Amniotic epithelial cell (primary cell): ENCODE measurements at regions not wholly inside any gene's neighbourhood (a gene's known extent, or its start where the extent isn't known, plus 50 kb on each side); places are given as distances from the start of the nearest gene placed in this dataset.

Source experiments
- DNase-seq: peaks from one replicate; pipeline ENCODE4 v3.0.0-alpha.2; 2010; ENCODE audit warnings: low read depth

GRCh38 chr5:3321119-3321760, 274.4 kb upstream of the IRX1 start:
- no peak for DNase-seq

GRCh38 chr5:3320317-3320875, 275.2 kb upstream of the IRX1 start:
- no peak for DNase-seq

- DNase-seq = no peak
Measured at GRCh38 chr5:3317051-3317795, 278.4 kb upstream of the IRX1 start.

- no peak for DNase-seq
Measured at GRCh38 chr5:3313569-3313968, 282.1 kb upstream of the IRX1 start.

- no peak for DNase-seq
Measured at GRCh38 chr5:3312299-3312698, 283.3 kb upstream of the IRX1 start.

GRCh38 chr5:3311433-3311832, 284.2 kb upstream of the IRX1 start:
- DNase-seq = no peak

GRCh38 chr5:3310541-3311261, 284.9 kb upstream of the IRX1 start:
- DNase-seq = no peak

- no peak for DNase-seq
Measured at GRCh38 chr5:3309538-3309937, 286.1 kb upstream of the IRX1 start.

- DNase-seq = no peak
Measured at GRCh38 chr5:3307982-3308621, 287.5 kb upstream of the IRX1 start.

- DNase-seq = no peak
Measured at GRCh38 chr5:3305432-3305831, 290.2 kb upstream of the IRX1 start.

- no peak for DNase-seq
Measured at GRCh38 chr5:3304346-3304745, 291.3 kb upstream of the IRX1 start.

GRCh38 chr5:3303777-3304176, 291.9 kb upstream of the IRX1 start:
- DNase-seq = no peak

- no peak for DNase-seq
Measured at GRCh38 chr5:3302228-3302627, 293.4 kb upstream of the IRX1 start.

- DNase-seq = no peak
Measured at GRCh38 chr5:3301306-3301705, 294.3 kb upstream of the IRX1 start.

GRCh38 chr5:3300726-3301125, 294.9 kb upstream of the IRX1 start:
- no peak for DNase-seq

GRCh38 chr5:3299441-3299840, 296.2 kb upstream of the IRX1 start:
- no peak for DNase-seq

GRCh38 chr5:3297853-3298252, 297.8 kb upstream of the IRX1 start:
- no peak for DNase-seq

- no peak for DNase-seq
Measured at GRCh38 chr5:3288325-3288724, 307.3 kb upstream of the IRX1 start.

GRCh38 chr5:3287516-3287915, 308.1 kb upstream of the IRX1 start:
- DNase-seq = no peak

- DNase-seq = no peak
Measured at GRCh38 chr5:3285621-3286020, 310.0 kb upstream of the IRX1 start.

- DNase-seq = no peak
Measured at GRCh38 chr5:3284506-3284905, 311.1 kb upstream of the IRX1 start.

- DNase-seq = no peak
Measured at GRCh38 chr5:3282841-3283240, 312.8 kb upstream of the IRX1 start.
